Peyer's patch (tissue), 4 donors: ENCODE measurements at regions not wholly inside any gene's neighbourhood (a gene's known extent, or its start where the extent isn't known, plus 50 kb on each side); places are given as distances from the start of the nearest gene placed in this dataset.

ENCODE experiments used
- POLR2A ChIP-seq, 2 donors: fragments of 450-650 bp; IDR thresholded peaks; one replicate each; pipeline ENCODE4 v1.5.1; 2017; ENCODE audit warnings: antibody characterized with exemption in 2 of 2, mild to moderate bottlenecking in 2 of 2, moderate library complexity in 2 of 2
- TF ChIP-seq, protein P1 (sequence below), 6 experiments: fragments of 450-650 bp in 4 of 6; fragments of 200-600 bp in 2 of 6; sonication (generic) in 1 of 6; IDR thresholded peaks; one replicate each; pipeline ENCODE4 v1.5.1; 2017 to 2019; ENCODE audit warnings: antibody characterized with exemption in 6 of 6, mild to moderate bottlenecking in 3 of 6, moderate library complexity in 1 of 6

DNA sequence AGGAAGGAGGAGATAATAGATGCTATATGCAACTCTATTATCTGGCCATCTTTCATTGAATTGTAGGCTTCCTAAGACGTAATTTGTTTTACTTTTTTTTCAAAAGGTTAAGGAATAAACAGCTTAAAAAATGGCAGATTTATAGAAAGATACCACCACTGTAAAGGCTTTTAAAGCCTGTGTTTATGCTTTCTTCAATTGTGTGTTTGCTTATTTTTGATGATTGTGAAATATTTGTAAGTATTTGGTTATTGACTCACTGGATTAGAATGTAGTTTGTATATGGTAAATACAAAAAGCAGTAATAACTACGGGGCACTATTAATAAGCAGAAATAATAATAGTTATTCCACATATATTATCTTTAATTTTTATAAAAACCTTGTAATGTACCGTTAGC lies 437.9 kb downstream of the KLF5 start:
- TF ChIP-seq, protein P1, sequence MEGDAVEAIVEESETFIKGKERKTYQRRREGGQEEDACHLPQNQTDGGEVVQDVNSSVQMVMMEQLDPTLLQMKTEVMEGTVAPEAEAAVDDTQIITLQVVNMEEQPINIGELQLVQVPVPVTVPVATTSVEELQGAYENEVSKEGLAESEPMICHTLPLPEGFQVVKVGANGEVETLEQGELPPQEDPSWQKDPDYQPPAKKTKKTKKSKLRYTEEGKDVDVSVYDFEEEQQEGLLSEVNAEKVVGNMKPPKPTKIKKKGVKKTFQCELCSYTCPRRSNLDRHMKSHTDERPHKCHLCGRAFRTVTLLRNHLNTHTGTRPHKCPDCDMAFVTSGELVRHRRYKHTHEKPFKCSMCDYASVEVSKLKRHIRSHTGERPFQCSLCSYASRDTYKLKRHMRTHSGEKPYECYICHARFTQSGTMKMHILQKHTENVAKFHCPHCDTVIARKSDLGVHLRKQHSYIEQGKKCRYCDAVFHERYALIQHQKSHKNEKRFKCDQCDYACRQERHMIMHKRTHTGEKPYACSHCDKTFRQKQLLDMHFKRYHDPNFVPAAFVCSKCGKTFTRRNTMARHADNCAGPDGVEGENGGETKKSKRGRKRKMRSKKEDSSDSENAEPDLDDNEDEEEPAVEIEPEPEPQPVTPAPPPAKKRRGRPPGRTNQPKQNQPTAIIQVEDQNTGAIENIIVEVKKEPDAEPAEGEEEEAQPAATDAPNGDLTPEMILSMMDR (IDR thresholded peaks at IDR 0.05) = no peak
- TF ChIP-seq POLR2A (IDR thresholded peaks at IDR 0.05) = no peak
